SK-N-MC (cell line): ENCODE measurements at regions not wholly inside any gene's neighbourhood (a gene's known extent, or its start where the extent isn't known, plus 50 kb on each side); places are given as distances from the start of the nearest gene placed in this dataset.

ENCODE experiments used
- DNase-seq: peaks from one replicate; pipeline ENCODE4 v3.0.0-alpha.2; 2011; ENCODE audit warnings: low read depth, low spot score
- H3K27ac ChIP-seq: fragments of 200-600 bp; sonication (generic); 2 replicates; pipeline ENCODE4 v1.5.1; 2016; ENCODE audit warnings: mixed run types
- H3K36me3 ChIP-seq: fragments of 200-600 bp; sonication (generic); 2 replicates; pipeline ENCODE4 v1.6.1; 2017; ENCODE audit warnings: antibody characterized with exemption, low read length, mixed read lengths; ENCODE audit not compliant: insufficient read depth
- H3K4me3 ChIP-seq: fragments of 200-600 bp; sonication (generic); 2 replicates; pipeline ENCODE4 v1.5.1; 2016
- H3K9ac ChIP-seq: fragments of 200-600 bp; sonication (generic); 2 replicates; pipeline ENCODE4 v1.8.0; 2017; ENCODE audit warnings: mixed run types, mixed read lengths; ENCODE audit not compliant: insufficient read length
- H3K9me3 ChIP-seq: fragments of 200-600 bp; sonication (generic); 2 replicates; pipeline ENCODE4 v1.6.1; 2017; ENCODE audit warnings: low read depth, mild to moderate bottlenecking, antibody characterized with exemption, low read length, moderate library complexity, mixed read lengths
- EZH2 ChIP-seq: fragments of 200-600 bp; sonication (generic); IDR thresholded peaks from one replicate; pipeline ENCODE4 v1.6.1; 2017; ENCODE audit warnings: antibody characterized with exemption
- FOXP2 ChIP-seq: optimal IDR thresholded peaks from 2 replicates; pipeline ENCODE3; 2011; ENCODE audit warnings: mild to moderate bottlenecking, moderate library complexity; ENCODE audit not compliant: insufficient read depth; ENCODE audit errors: extremely low read length, control extremely low read depth
- POLR2AphosphoS5 ChIP-seq: IDR thresholded peaks from 2 replicates; pipeline ENCODE4 v1.6.1; 2012; ENCODE audit warnings: mild to moderate bottlenecking, low read depth, low read length, borderline replicate concordance

- Histone ChIP-seq H3K27ac (no peak overlapping the region), H3K9ac (no peak overlapping the region), H3K4me3 (no peak overlapping the region), H3K9me3 (no peaks in the 10 kb centered on the region; the same call in 1 of the 2 replicates), H3K36me3 (no peaks in the 10 kb centered on the region)
- TF ChIP-seq FOXP2 (no peak), POLR2AphosphoS5 (no peak), EZH2 (no peak)
- no peak for DNase-seq
These were observed 432.7 kb upstream of the DIPK2B start for GRCh38 chrX:45633419-45633818.

GRCh38 chrX:45632506-45632905 is 431.8 kb upstream of the DIPK2B start:
- no peak overlapping the region for H3K27ac ChIP-seq
- no peak overlapping the region for H3K4me3 ChIP-seq
- no peaks in the 10 kb centered on the region; the same call in 1 of the 2 replicates for H3K9me3 ChIP-seq
- H3K9ac ChIP-seq: no peak overlapping the region
- DNase-seq: no peak
- no peak for TF ChIP-seq POLR2AphosphoS5
- TF ChIP-seq EZH2: no peak
- no peak for TF ChIP-seq FOXP2
- H3K36me3 ChIP-seq: no peaks in the 10 kb centered on the region

GRCh38 chrX:45630078-45630477 is 429.4 kb upstream of the DIPK2B start:
- TF ChIP-seq FOXP2: no peak
- TF ChIP-seq POLR2AphosphoS5: no peak
- no peak for TF ChIP-seq EZH2
- DNase-seq: no peak
- Histone ChIP-seq H3K9me3 (no peaks in the 10 kb centered on the region; the same call in 1 of the 2 replicates), H3K9ac (no peak overlapping the region), H3K36me3 (no peaks in the 10 kb centered on the region), H3K27ac (no peak overlapping the region), H3K4me3 (no peak overlapping the region)

GRCh38 chrX:45628041-45628440 is 427.4 kb upstream of the DIPK2B start:
- H3K36me3 ChIP-seq: no peaks in the 10 kb centered on the region
- TF ChIP-seq EZH2 (no peak), POLR2AphosphoS5 (no peak), FOXP2 (no peak)
- H3K9me3 ChIP-seq: no peaks in the 10 kb centered on the region; the same call in 1 of the 2 replicates
- no peak overlapping the region for H3K27ac ChIP-seq
- H3K9ac ChIP-seq: no peak overlapping the region
- H3K4me3 ChIP-seq: no peak overlapping the region
- no peak for DNase-seq

- Histone ChIP-seq H3K9me3 (no peaks in the 10 kb centered on the region), H3K36me3 (no peaks in the 10 kb centered on the region), H3K9ac (peak overlapping the region; percentile 10), H3K4me3 (no peak overlapping the region), H3K27ac (peak overlapping the region; percentile 70)
- no peak for TF ChIP-seq POLR2AphosphoS5
- no peak for TF ChIP-seq EZH2
- TF ChIP-seq FOXP2: no peak
- no peak for DNase-seq
These were observed 422.6 kb upstream of the DIPK2B start for GRCh38 chrX:45623266-45623665.

GRCh38 chrX:45622538-45622937 is 421.9 kb upstream of the DIPK2B start:
- Histone ChIP-seq H3K4me3 (no peak overlapping the region), H3K27ac (peak overlapping the region; percentile 70; the same call in 1 of the 2 replicates), H3K9ac (no peak overlapping the region), H3K36me3 (no peaks in the 10 kb centered on the region), H3K9me3 (no peaks in the 10 kb centered on the region)
- DNase-seq: no peak
- TF ChIP-seq FOXP2 (no peak), POLR2AphosphoS5 (no peak), EZH2 (no peak)

- Histone ChIP-seq H3K36me3 (no peaks in the 10 kb centered on the region), H3K9me3 (no peaks in the 10 kb centered on the region), H3K4me3 (no peak overlapping the region), H3K9ac (no peak overlapping the region), H3K27ac (no peak overlapping the region)
- TF ChIP-seq POLR2AphosphoS5 (no peak), FOXP2 (no peak), EZH2 (no peak)
- no peak for DNase-seq
These were observed 421.4 kb upstream of the DIPK2B start for GRCh38 chrX:45622042-45622423.

GRCh38 chrX:45621376-45622041 is 420.8 kb upstream of the DIPK2B start:
- Histone ChIP-seq H3K9ac (no peak overlapping the region), H3K27ac (no peak overlapping the region)
- DNase-seq: no peak

More at GRCh38 chrX:45621376-45622041, 420.8 kb upstream of the DIPK2B start:
- H3K9me3 ChIP-seq: no peaks in the 10 kb centered on the region
- no peak overlapping the region for H3K4me3 ChIP-seq
- no peak for TF ChIP-seq FOXP2
- TF ChIP-seq EZH2: no peak
- TF ChIP-seq POLR2AphosphoS5: no peak
- H3K36me3 ChIP-seq: no peaks in the 10 kb centered on the region
